ENCODE measurements at regions not wholly inside any gene's neighbourhood (a gene's known extent, or its start where the extent isn't known, plus 50 kb on each side); places are given as distances from the start of the nearest gene placed in this dataset.
A peak's percentile ranks its signal among the peaks of the same experiment; 100 is the strongest.

DNA sequence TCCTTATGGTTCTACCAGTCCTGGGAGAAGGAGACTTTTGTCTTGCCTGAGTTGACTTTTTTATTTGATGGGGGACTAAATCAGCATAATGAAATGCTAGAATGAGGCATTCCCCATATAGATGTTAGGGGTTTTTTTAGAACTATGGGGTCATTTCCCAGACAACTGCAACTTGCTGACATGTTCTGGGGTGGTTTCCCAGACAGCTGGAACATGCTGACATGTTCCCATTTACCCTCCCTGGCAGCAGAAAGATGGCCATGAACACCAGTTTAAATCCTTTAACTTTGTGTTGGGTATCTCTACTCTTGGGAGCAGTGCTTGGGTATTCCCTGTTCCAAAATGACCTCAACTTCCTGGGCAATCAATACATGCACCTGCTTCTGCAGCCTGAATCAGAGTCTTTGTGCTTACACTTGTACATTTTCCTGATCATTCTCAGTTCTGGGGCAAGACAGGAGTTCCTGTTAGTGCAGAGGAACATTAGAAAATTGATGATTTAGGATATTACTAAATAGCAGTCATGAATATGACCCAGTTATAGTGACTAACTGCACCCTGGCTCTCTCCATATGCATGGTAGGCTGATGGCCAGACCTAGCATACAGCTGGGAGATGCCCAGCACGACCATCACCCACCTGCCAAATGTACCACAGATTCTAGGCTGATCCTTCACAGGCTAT, 75.4 kb upstream of the CD5L start:
- intact Hi-C loops (cut with DNase I) = no loop called here
- Histone ChIP-seq H3K4me3 (no peak overlapping the region), H3K4me1 (replicated peaks in 1 of 2) (no peaks in the 10 kb centered on the region), H3K27ac (no peak overlapping the region), H3K27me3 (no peaks in the 10 kb centered on the region), H3K36me3 (replicated peaks in 1 of 2) (no peaks in the 10 kb centered on the region), H3K9me3 (replicated peaks in 1 of 3) (no peaks in the 10 kb centered on the region)
- 0 to 38% (median 32%) methylated on average over 1 of the region's 1 CpG for WGBS, 4 donors
- DNase-seq = no peak
- TF ChIP-seq, protein P1, sequence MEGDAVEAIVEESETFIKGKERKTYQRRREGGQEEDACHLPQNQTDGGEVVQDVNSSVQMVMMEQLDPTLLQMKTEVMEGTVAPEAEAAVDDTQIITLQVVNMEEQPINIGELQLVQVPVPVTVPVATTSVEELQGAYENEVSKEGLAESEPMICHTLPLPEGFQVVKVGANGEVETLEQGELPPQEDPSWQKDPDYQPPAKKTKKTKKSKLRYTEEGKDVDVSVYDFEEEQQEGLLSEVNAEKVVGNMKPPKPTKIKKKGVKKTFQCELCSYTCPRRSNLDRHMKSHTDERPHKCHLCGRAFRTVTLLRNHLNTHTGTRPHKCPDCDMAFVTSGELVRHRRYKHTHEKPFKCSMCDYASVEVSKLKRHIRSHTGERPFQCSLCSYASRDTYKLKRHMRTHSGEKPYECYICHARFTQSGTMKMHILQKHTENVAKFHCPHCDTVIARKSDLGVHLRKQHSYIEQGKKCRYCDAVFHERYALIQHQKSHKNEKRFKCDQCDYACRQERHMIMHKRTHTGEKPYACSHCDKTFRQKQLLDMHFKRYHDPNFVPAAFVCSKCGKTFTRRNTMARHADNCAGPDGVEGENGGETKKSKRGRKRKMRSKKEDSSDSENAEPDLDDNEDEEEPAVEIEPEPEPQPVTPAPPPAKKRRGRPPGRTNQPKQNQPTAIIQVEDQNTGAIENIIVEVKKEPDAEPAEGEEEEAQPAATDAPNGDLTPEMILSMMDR (IDR thresholded peaks at IDR 0.05) = no peak
- no peak for TF ChIP-seq POLR2A (IDR thresholded peaks at IDR 0.05)

DNA sequence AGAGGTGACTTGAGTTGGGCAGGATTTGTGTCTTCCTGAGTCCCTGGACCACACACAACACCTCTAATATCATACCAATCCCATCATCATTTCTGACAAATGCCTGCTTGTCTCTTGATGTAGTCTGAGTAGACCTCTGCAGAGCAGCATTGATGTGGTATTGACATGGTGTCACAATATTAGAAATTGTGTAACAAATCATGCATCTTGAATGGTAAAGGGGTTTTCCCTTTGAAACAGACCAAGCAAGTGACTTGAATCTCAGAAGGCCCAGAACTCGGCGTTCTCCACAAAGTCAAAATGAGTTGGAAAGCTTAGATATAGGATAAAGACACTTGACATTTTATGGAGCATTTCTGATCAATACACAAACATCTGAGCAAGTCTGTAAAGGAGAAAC, 72.7 kb upstream of the KIRREL1 start:
- 74 to 92% (median 85%) methylated on average over 2 of the region's 2 CpGs for WGBS, 4 donors
- Histone ChIP-seq H3K4me1 (replicated peaks in 1 of 2) (no peaks in the 10 kb centered on the region), H3K27ac (no peak overlapping the region), H3K36me3 (replicated peaks in 1 of 2) (no peaks in the 10 kb centered on the region), H3K4me3 (no peak overlapping the region), H3K9me3 (replicated peaks in 1 of 3) (no peaks in the 10 kb centered on the region), H3K27me3 (no peaks in the 10 kb centered on the region)
- no peak for DNase-seq
- no peak for TF ChIP-seq POLR2A (IDR thresholded peaks at IDR 0.05)
- TF ChIP-seq, protein P1 (IDR thresholded peaks at IDR 0.05) = no peak
- intact Hi-C loops (cut with DNase I) = no loop called here

DNA sequence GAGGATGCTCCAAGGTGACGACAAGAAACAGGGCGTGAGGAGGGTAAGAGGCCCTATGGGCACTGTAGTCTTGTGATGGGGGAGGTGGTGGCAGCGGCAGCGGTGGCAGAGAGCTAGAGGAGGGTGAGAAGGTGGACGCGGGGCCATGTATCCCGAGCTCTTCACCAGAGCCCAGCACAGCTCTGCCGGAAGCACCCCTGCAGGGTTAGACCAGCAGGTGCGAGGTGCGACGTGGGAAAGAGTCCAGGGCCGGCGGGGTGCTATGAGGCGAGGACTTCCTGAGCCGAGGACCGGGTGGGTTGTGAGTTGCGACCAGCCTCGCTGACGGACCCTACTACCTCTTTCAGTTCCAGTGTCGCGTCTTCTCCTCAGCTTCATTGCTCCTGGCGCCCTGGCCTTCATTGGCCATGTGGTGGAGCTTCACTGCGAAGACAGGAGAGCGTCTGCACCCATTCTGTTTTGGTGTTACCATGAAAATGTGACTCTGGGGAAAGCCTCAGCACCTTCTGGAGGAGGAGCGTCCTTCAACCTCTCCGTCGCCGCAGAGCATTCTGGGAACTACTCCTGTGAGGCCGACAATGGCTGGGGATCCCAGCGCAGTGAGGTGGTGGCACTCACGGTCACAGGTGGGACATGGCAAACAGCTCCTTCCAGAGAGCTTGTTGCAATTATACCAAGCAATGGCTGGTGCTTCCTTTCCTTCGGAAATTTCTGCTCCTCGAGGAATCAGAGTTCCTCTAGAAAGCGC, 67.9 kb upstream of the KIRREL1 start:
- intact Hi-C loops (cut with DNase I) = no loop called here
- no peaks in the 10 kb centered on the region for H3K27me3 ChIP-seq
- H3K27ac ChIP-seq = no peak overlapping the region
- no peak for TF ChIP-seq POLR2A (IDR thresholded peaks at IDR 0.05)
- 84 to 90% (median 89%) methylated on average over 34 of the region's 34 CpGs for WGBS, 4 donors
- H3K4me1 ChIP-seq (replicated peaks in 1 of 2) = no peaks in the 10 kb centered on the region
- H3K4me3 ChIP-seq = no peak overlapping the region
- no peak for DNase-seq
- no peaks in the 10 kb centered on the region for H3K36me3 ChIP-seq (replicated peaks in 1 of 2)
- no peaks in the 10 kb centered on the region for H3K9me3 ChIP-seq (replicated peaks in 1 of 3)

DNA sequence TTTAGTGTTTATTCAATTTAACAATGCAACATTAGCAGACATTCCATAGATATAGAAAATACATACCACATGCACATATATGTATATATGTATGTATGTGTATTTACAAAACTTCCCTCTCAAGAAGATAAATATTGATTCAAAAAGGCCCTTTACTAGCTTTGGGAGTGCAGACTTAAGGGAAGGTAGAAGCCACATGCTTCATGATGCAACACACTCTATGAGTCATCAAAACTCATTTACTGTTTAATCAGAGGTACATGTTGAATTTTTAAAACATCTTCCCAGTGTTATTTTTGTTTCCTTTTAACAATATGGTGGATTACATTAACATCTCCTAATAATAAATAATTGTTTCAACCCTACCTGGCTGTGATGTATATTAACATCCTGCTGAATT, 61.4 kb upstream of the KIRREL1 start:
- H3K27me3 ChIP-seq = no peaks in the 10 kb centered on the region
- no peaks in the 10 kb centered on the region for H3K9me3 ChIP-seq (replicated peaks in 1 of 3)
- TF ChIP-seq, protein P1 (IDR thresholded peaks at IDR 0.05) = no peak
- no peak for TF ChIP-seq POLR2A (IDR thresholded peaks at IDR 0.05)
- H3K27ac ChIP-seq = no peak overlapping the region
- no peak overlapping the region for H3K4me3 ChIP-seq
- no peak for DNase-seq
- H3K36me3 ChIP-seq (replicated peaks in 1 of 2) = no peaks in the 10 kb centered on the region
- intact Hi-C loops (cut with DNase I) = no loop called here
- no peaks in the 10 kb centered on the region for H3K4me1 ChIP-seq (replicated peaks in 1 of 2)

DNA sequence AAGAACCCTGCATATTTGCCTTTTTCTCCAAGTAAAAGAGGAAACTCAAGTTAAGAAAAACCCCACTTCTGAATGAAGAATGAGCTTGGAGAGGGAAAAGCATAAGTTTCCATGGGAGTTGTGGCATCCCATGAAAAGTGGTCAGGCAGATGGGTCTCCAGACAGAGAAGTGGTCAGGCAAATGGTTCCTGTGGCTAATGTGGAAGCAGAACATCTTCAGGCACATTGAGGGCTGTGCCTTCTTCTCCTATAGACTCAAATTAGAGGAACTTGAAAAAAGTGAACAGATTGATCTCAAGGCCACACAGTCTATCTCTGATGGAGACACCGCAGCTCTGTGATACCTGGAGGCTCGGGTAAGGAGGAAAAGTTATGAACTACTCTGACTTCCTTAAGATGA, 55.7 kb upstream of the KIRREL1 start:
- 75 to 81% (median 78%) methylated on average over 2 of the region's 2 CpGs for WGBS, 4 donors

More for the DNA sequence above, 55.7 kb upstream of the KIRREL1 start:
- no peaks in the 10 kb centered on the region for H3K36me3 ChIP-seq (replicated peaks in 1 of 2)
- TF ChIP-seq, protein P1 (IDR thresholded peaks at IDR 0.05) = no peak
- TF ChIP-seq POLR2A (IDR thresholded peaks at IDR 0.05) = no peak
- no peaks in the 10 kb centered on the region for H3K9me3 ChIP-seq (replicated peaks in 1 of 3)
- H3K4me3 ChIP-seq = no peak overlapping the region
- no peak overlapping the region for H3K27ac ChIP-seq
- peak in 1 of 7 donors; percentile 15 for DNase-seq
- H3K4me1 ChIP-seq (replicated peaks in 1 of 2) = no peaks in the 10 kb centered on the region
- peaks cover 4% of the 10 kb centered on the region for H3K27me3 ChIP-seq
- intact Hi-C loops (cut with DNase I) = no loop called here

Data from adrenal gland (tissue), 9 donors.